T-cell (primary cell): ENCODE measurements at regions not wholly inside any gene's neighbourhood (a gene's known extent, or its start where the extent isn't known, plus 50 kb on each side); places are given as distances from the start of the nearest gene placed in this dataset.

Source experiments
- ATAC-seq, 4 experiments: fragments of 200-7000 bp in 3 of 4; fragments of 150-1000 bp in 1 of 4; cut with Tn5 transposase; replicated peaks in 1 of 4; 1 replicate in 3 of 4; 2 replicates in 1 of 4; pipeline ENCODE4 v1.10.0; 2021; ENCODE audit warnings: moderate library complexity in 3 of 4, mild to moderate bottlenecking in 2 of 4, moderate number of reproducible peaks in 1 of 4
- CTCF ChIA-PET, 2 donors: fragments of 300-600 bp; sonication (Branson Sonifier 250); formaldehyde crosslinking; loops; one replicate each; lab custom pipeline; 2022; ENCODE audit warnings: antibody characterized with exemption in 2 of 2; lab: Charles Lee
- POLR2A ChIA-PET, 2 donors: fragments of 300-600 bp; sonication (Branson Sonifier 250); formaldehyde crosslinking; loops; one replicate each; lab custom pipeline; 2022; ENCODE audit warnings: antibody characterized with exemption in 2 of 2; lab: Charles Lee
- DNase-seq, 35 experiments: peaks; one replicate each; pipeline versions ENCODE4 v3.0.0 to v3.0.0-alpha.2; 2013 to 2023
- H3K27ac ChIP-seq: one replicate; pipeline ENCODE4 v1.5.1; 2013; ENCODE audit warnings: low read length
- H3K27me3 ChIP-seq, 2 experiments: replicated peaks in 1 of 2; 1 replicate in 1 of 2; 2 replicates in 1 of 2; pipeline versions ENCODE4 v1.6.1 to v1.7.0; 2013; ENCODE audit warnings: low read length in 1 of 2, mixed read lengths in 1 of 2; ENCODE audit not compliant: control insufficient read depth in 2 of 2, insufficient read depth in 2 of 2; ENCODE audit errors: extremely low read depth in 1 of 2
- H3K36me3 ChIP-seq, 2 donors: 1 replicate in 1 of 2; 2 replicates in 1 of 2; pipeline versions ENCODE4 v1.6.1 to v1.7.0; 2013; ENCODE audit warnings: low read length in 1 of 2; ENCODE audit not compliant: control insufficient read depth in 2 of 2, insufficient read depth in 1 of 2; ENCODE audit errors: extremely low read depth in 1 of 2
- H3K4me1 ChIP-seq, 2 experiments: 1 replicate in 1 of 2; 2 replicates in 1 of 2; pipeline versions ENCODE4 v1.6.1 to v1.7.0; 2013; ENCODE audit warnings: low read length in 2 of 2, mixed read lengths in 1 of 2; ENCODE audit not compliant: insufficient read depth in 2 of 2, control insufficient read depth in 1 of 2; ENCODE audit errors: extremely low read depth in 1 of 2
- H3K4me3 ChIP-seq, 2 donors: 1 replicate in 1 of 2; 2 replicates in 1 of 2; pipeline versions ENCODE4 v1.5.1 to v1.7.0; 2013; ENCODE audit warnings: mild to moderate bottlenecking in 2 of 2, low read length in 1 of 2, moderate library complexity in 1 of 2; ENCODE audit not compliant: control insufficient read depth in 1 of 2; ENCODE audit errors: extremely low read depth in 1 of 2
- H3K9me3 ChIP-seq: 2 replicates; pipeline ENCODE4 v1.7.0; 2013
- H3K27ac Mint-ChIP-seq, 2 donors: one replicate each; pipeline ENCODE4 v1.8.0; 2020 to 2021; ENCODE audit warnings: mild to moderate bottlenecking in 2 of 2, mixed read lengths in 2 of 2
- H3K27me3 Mint-ChIP-seq, 2 donors: one replicate each; pipeline ENCODE4 v1.8.0; 2021 to 2022; ENCODE audit warnings: mixed read lengths in 2 of 2
- H3K36me3 Mint-ChIP-seq: one replicate; pipeline ENCODE4 v1.8.0; 2021; ENCODE audit warnings: mixed read lengths
- H3K4me1 Mint-ChIP-seq, 3 donors: one replicate each; pipeline ENCODE4 v1.8.0; 2020 to 2022; ENCODE audit warnings: mixed read lengths in 3 of 3, mild to moderate bottlenecking in 1 of 3
- H3K4me3 Mint-ChIP-seq, 3 donors: one replicate each; pipeline ENCODE4 v1.8.0; 2020 to 2022; ENCODE audit warnings: mild to moderate bottlenecking in 3 of 3, mixed read lengths in 3 of 3, moderate library complexity in 3 of 3
- H3K9me3 Mint-ChIP-seq, 3 donors: one replicate each; pipeline ENCODE4 v1.8.0; 2020 to 2022; ENCODE audit warnings: mixed read lengths in 3 of 3
- WGBS: methylation state at CpG from one replicate; pipeline ENCODE4 v1.1.5; 2013; ENCODE audit warnings: missing lambda C conversion rate; ENCODE audit not compliant: insufficient coverage; 5-methylcytosine and 5-hydroxymethylcytosine counted together

GRCh38 chr11:95545116-95545875 is 244.3 kb downstream of the FAM76B start:
- no peak for DNase-seq
- Histone ChIP-seq H3K9me3 (no peaks in the 10 kb centered on the region), H3K4me3 (no peak overlapping the region), H3K36me3 (no peaks in the 10 kb centered on the region), H3K4me1 (peaks cover 3 to 4% of the 10 kb centered on the region in 2 experiments), H3K27ac (no peak overlapping the region), H3K27me3 (no peaks in the 10 kb centered on the region)
- Mint-ChIP-seq H3K36me3 (no peaks in the 10 kb centered on the region), H3K4me1 (peaks cover 31 to 37% (median 36%) of the 10 kb centered on the region in 3 donors), H3K27ac (no peak overlapping the region), H3K27me3 (no peaks in the 10 kb centered on the region), H3K4me3 (no peak overlapping the region), H3K9me3 (peaks cover 0 to 4% (median 0%) of the 10 kb centered on the region in 3 donors)
- ChIA-PET CTCF (interaction anchor here (0.5 to 1.2 kb wide), 4 partner anchors 160 to 918 kb away, joined by 3 to 4 read pairs (median 4); no protein-coding TSS in a partner anchor), POLR2A (interaction anchor here (0.6 to 0.9 kb wide), 2 partner anchors 18 to 285 kb away, joined by 3 read pairs; no protein-coding TSS in a partner anchor)
- 59% methylated on average over 4 of the region's 9 CpGs for WGBS
- ATAC-seq: no peak

- Histone ChIP-seq H3K4me1 (peaks cover 3 to 4% of the 10 kb centered on the region in 2 experiments), H3K4me3 (no peak overlapping the region), H3K36me3 (no peaks in the 10 kb centered on the region), H3K27me3 (no peaks in the 10 kb centered on the region), H3K27ac (no peak overlapping the region), H3K9me3 (no peaks in the 10 kb centered on the region)
- H3K9me3 Mint-ChIP-seq: peaks cover 0 to 4% (median 0%) of the 10 kb centered on the region in 3 donors
- H3K36me3 Mint-ChIP-seq: no peaks in the 10 kb centered on the region
- no peak overlapping the region for H3K27ac Mint-ChIP-seq
- no peaks in the 10 kb centered on the region for H3K27me3 Mint-ChIP-seq
- 100% methylated on average over 1 of the region's 3 CpGs for WGBS
- H3K4me3 Mint-ChIP-seq: no peak overlapping the region
- CTCF ChIA-PET: interaction anchor here in 1 of 2 donors (0.8 to 1.2 kb wide), 2 partner anchors 161 to 390 kb away, joined by 3 to 4 read pairs; no protein-coding TSS in a partner anchor
- peak in 1 of 4 experiments; percentile 38 for ATAC-seq
- H3K4me1 Mint-ChIP-seq: peaks cover 25 to 34% (median 31%) of the 10 kb centered on the region in 3 donors
- no peak for DNase-seq
- POLR2A ChIA-PET: interaction anchor here in 1 of 2 donors (0.5 to 0.6 kb wide), 2 partner anchors 153 to 284 kb away, joined by 3 read pairs; no protein-coding TSS in a partner anchor
These were observed 245.3 kb downstream of the FAM76B start for GRCh38 chr11:95544095-95544856.

GRCh38 chr11:95542868-95543551 is 246.6 kb downstream of the FAM76B start:
- ChIA-PET POLR2A (no interaction called here), CTCF (interaction anchor here in 1 of 2 donors (0.5 kb wide), 1 partner anchor 199 kb away, joined by 5 read pairs; no protein-coding TSS in a partner anchor)
- H3K36me3 Mint-ChIP-seq: no peaks in the 10 kb centered on the region
- H3K27me3 Mint-ChIP-seq: no peaks in the 10 kb centered on the region
- Histone ChIP-seq H3K9me3 (no peaks in the 10 kb centered on the region), H3K4me3 (no peak overlapping the region), H3K27me3 (no peaks in the 10 kb centered on the region), H3K4me1 (peaks cover 1 to 4% of the 10 kb centered on the region in 2 experiments), H3K27ac (no peak overlapping the region), H3K36me3 (no peaks in the 10 kb centered on the region)
- H3K4me1 Mint-ChIP-seq: peaks cover 16 to 23% (median 23%) of the 10 kb centered on the region in 3 donors
- DNase-seq (no peak), ATAC-seq (no peak)
- H3K4me3 Mint-ChIP-seq: no peak overlapping the region
- 100% methylated on average over 1 of the region's 2 CpGs for WGBS
- peaks cover 0 to 4% (median 0%) of the 10 kb centered on the region in 3 donors for H3K9me3 Mint-ChIP-seq
- H3K27ac Mint-ChIP-seq: no peak overlapping the region

GRCh38 chr11:95541715-95542114 is 247.9 kb downstream of the FAM76B start:
- Histone ChIP-seq H3K4me1 (no peaks in the 10 kb centered on the region), H3K9me3 (no peaks in the 10 kb centered on the region), H3K27ac (no peak overlapping the region), H3K36me3 (no peaks in the 10 kb centered on the region), H3K27me3 (no peaks in the 10 kb centered on the region), H3K4me3 (no peak overlapping the region)
- CTCF ChIA-PET: no interaction called here
- H3K27ac Mint-ChIP-seq: no peak overlapping the region
- DNase-seq: no peak
- POLR2A ChIA-PET: interaction anchor here in 1 of 2 donors (0.6 kb wide), 1 partner anchor 285 kb away, joined by 3 read pairs; no protein-coding TSS in a partner anchor
- H3K9me3 Mint-ChIP-seq: peaks cover 0 to 4% (median 0%) of the 10 kb centered on the region in 3 donors
- ATAC-seq: no peak
- peaks cover 3 to 11% (median 10%) of the 10 kb centered on the region in 3 donors for H3K4me1 Mint-ChIP-seq
- H3K4me3 Mint-ChIP-seq: no peak overlapping the region
- H3K36me3 Mint-ChIP-seq: no peaks in the 10 kb centered on the region
- WGBS: 100% methylated on average over 1 of the region's 4 CpGs
- H3K27me3 Mint-ChIP-seq: no peaks in the 10 kb centered on the region

- no peak overlapping the region for H3K4me3 ChIP-seq
- no peak overlapping the region for H3K27ac ChIP-seq
- no peak overlapping the region for H3K4me3 Mint-ChIP-seq
- 100% methylated on average over 1 of the region's 3 CpGs for WGBS
- no peaks in the 10 kb centered on the region for H3K9me3 ChIP-seq
- peaks cover 11% of the 10 kb centered on the region for H3K36me3 Mint-ChIP-seq
- no peaks in the 10 kb centered on the region for H3K4me1 ChIP-seq
- no peaks in the 10 kb centered on the region for H3K36me3 ChIP-seq
- H3K27me3 Mint-ChIP-seq: peaks cover 0 to 2% of the 10 kb centered on the region in 2 donors
- no peak overlapping the region for H3K27ac Mint-ChIP-seq
- peaks cover 0 to 22% (median 6%) of the 10 kb centered on the region in 3 donors for H3K9me3 Mint-ChIP-seq
- no peak for DNase-seq
- ATAC-seq: no peak
- ChIA-PET POLR2A (no interaction called here), CTCF (no interaction called here)
- H3K27me3 ChIP-seq: no peaks in the 10 kb centered on the region
- peaks cover 0 to 5% (median 0%) of the 10 kb centered on the region in 3 donors for H3K4me1 Mint-ChIP-seq
These were observed 253.4 kb downstream of the FAM76B start for GRCh38 chr11:95536047-95536690.
